Astrocyte (in vitro differentiated cells and primary cell): ENCODE measurements at regions not wholly inside any gene's neighbourhood (a gene's known extent, or its start where the extent isn't known, plus 50 kb on each side); places are given as distances from the start of the nearest gene placed in this dataset.

ENCODE experiments used
- EZH2 ChIP-seq: IDR thresholded peaks from 2 replicates; pipeline ENCODE4 v1.6.1; 2012; ENCODE audit warnings: mild to moderate bottlenecking, low read length, inconsistent platforms; ENCODE audit not compliant: insufficient read depth
- TF ChIP-seq, protein P1 (sequence below): IDR thresholded peaks from 2 replicates; pipeline ENCODE4 v1.5.1; 2011; ENCODE audit warnings: low read depth, mild to moderate bottlenecking, inconsistent platforms, low read length, moderate library complexity; ENCODE audit not compliant: insufficient read depth

DNA sequence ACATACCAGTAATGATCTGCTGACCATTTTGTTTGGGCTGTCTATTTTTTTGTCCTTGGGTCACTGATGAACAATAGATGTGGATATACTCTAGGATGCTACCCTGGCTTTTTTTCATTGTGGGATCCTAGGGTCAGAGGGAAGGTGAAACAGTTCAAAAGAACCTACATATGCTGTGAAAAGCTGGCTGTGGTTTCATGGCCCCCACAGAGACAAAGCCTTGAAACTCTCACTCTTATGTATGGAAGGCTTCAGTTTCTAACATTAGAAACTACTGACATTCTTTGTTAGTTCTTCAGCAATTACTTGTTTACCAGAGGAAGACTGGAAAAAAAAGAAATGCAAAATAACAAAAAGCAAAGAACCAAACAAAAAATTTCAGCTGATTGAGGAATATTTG is 250.7 kb downstream of the FAT3 start:
- TF ChIP-seq, protein P1, sequence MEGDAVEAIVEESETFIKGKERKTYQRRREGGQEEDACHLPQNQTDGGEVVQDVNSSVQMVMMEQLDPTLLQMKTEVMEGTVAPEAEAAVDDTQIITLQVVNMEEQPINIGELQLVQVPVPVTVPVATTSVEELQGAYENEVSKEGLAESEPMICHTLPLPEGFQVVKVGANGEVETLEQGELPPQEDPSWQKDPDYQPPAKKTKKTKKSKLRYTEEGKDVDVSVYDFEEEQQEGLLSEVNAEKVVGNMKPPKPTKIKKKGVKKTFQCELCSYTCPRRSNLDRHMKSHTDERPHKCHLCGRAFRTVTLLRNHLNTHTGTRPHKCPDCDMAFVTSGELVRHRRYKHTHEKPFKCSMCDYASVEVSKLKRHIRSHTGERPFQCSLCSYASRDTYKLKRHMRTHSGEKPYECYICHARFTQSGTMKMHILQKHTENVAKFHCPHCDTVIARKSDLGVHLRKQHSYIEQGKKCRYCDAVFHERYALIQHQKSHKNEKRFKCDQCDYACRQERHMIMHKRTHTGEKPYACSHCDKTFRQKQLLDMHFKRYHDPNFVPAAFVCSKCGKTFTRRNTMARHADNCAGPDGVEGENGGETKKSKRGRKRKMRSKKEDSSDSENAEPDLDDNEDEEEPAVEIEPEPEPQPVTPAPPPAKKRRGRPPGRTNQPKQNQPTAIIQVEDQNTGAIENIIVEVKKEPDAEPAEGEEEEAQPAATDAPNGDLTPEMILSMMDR: no peak
- no peak for TF ChIP-seq EZH2
